CD4-positive, alpha-beta T cell (primary cell): ENCODE measurements at regions not wholly inside any gene's neighbourhood (a gene's known extent, or its start where the extent isn't known, plus 50 kb on each side); places are given as distances from the start of the nearest gene placed in this dataset.

Experiments used
- ATAC-seq: fragments of 200-7000 bp; cut with Tn5 transposase; one replicate; pipeline ENCODE4 v1.10.0; 2022; ENCODE audit warnings: mild to moderate bottlenecking; ENCODE audit not compliant: poor library complexity
- CTCF ChIA-PET: fragments of 350-600 bp; sonication (Branson Sonifier 250); formaldehyde crosslinking; loops from one replicate; lab custom pipeline; 2021; ENCODE audit warnings: antibody characterized with exemption, inconsistent platforms; lab: Charles Lee
- POLR2A ChIA-PET: fragments of 350-600 bp; sonication (Branson Sonifier 250); formaldehyde crosslinking; loops from one replicate; lab custom pipeline; 2021; ENCODE audit warnings: antibody characterized with exemption, inconsistent platforms; lab: Charles Lee
- DNase-seq, 14 experiments: peaks; one replicate each; pipeline ENCODE4 v3.0.0-alpha.2; 2013 to 2020; ENCODE audit warnings: mixed read lengths in 2 of 14
- H3K27ac ChIP-seq, 2 donors: one replicate each; pipeline versions ENCODE4 v1.5.1 to v1.7.0; 2013; ENCODE audit warnings: low read length in 2 of 2, low read depth in 1 of 2, mild to moderate bottlenecking in 1 of 2
- H3K27me3 ChIP-seq, 2 experiments: 1 replicate in 1 of 2; 2 replicates in 1 of 2; pipeline versions ENCODE4 v1.6.1 to v1.7.0; 2013; ENCODE audit warnings: low read length in 2 of 2, control low read depth in 1 of 2, mild to moderate bottlenecking in 1 of 2, moderate library complexity in 1 of 2; ENCODE audit not compliant: insufficient read depth in 2 of 2, control insufficient read depth in 1 of 2
- H3K36me3 ChIP-seq: one replicate; pipeline ENCODE4 v1.6.1; 2013; ENCODE audit warnings: low read length, control low read depth; ENCODE audit not compliant: insufficient read depth
- H3K4me1 ChIP-seq: one replicate; pipeline ENCODE4 v1.6.1; 2013; ENCODE audit warnings: low read length, control low read depth; ENCODE audit not compliant: insufficient read depth
- H3K4me3 ChIP-seq: one replicate; pipeline ENCODE4 v1.5.1; 2013; ENCODE audit warnings: mild to moderate bottlenecking, low read length, moderate library complexity
- H3K9me3 ChIP-seq, 2 experiments: 1 replicate in 1 of 2; 2 replicates in 1 of 2; pipeline versions ENCODE4 v1.6.1 to v1.7.0; 2013; ENCODE audit warnings: low read length in 2 of 2, mild to moderate bottlenecking in 2 of 2, control low read depth in 1 of 2, moderate library complexity in 1 of 2; ENCODE audit not compliant: control insufficient read depth in 1 of 2, insufficient read depth in 1 of 2
- H3K27ac Mint-ChIP-seq: one replicate; pipeline ENCODE4 v1.8.0; 2020; ENCODE audit warnings: mixed read lengths
- H3K27me3 Mint-ChIP-seq: one replicate; pipeline ENCODE4 v1.8.0; 2021; ENCODE audit warnings: mixed read lengths
- H3K36me3 Mint-ChIP-seq: one replicate; pipeline ENCODE4 v1.8.0; 2021; ENCODE audit warnings: low read depth, mixed read lengths
- H3K4me1 Mint-ChIP-seq: one replicate; pipeline ENCODE4 v1.8.0; 2021; ENCODE audit warnings: low read depth, mixed read lengths
- H3K4me3 Mint-ChIP-seq: one replicate; pipeline ENCODE4 v1.8.0; 2020; ENCODE audit warnings: mild to moderate bottlenecking, mixed read lengths
- H3K9me3 Mint-ChIP-seq: one replicate; pipeline ENCODE4 v1.8.0; 2020; ENCODE audit warnings: mixed read lengths
- intact Hi-C, 2 experiments: fragments of 100-400 bp; cut with DNase I in 1 of 2; cut with micrococcal nuclease in 1 of 2; formaldehyde crosslinking; loops; one replicate each; pipeline versions ENCODE4 v1.15.1 to v1.9.0; 2023 to 2025; cut with DNase I, micrococcal nuclease
- TF ChIP-seq, protein P1 (sequence below): fragments of 200-600 bp; IDR thresholded peaks from one replicate; pipeline ENCODE4 v1.8.0; 2022; ENCODE audit warnings: antibody characterized with exemption, mild to moderate bottlenecking

DNA sequence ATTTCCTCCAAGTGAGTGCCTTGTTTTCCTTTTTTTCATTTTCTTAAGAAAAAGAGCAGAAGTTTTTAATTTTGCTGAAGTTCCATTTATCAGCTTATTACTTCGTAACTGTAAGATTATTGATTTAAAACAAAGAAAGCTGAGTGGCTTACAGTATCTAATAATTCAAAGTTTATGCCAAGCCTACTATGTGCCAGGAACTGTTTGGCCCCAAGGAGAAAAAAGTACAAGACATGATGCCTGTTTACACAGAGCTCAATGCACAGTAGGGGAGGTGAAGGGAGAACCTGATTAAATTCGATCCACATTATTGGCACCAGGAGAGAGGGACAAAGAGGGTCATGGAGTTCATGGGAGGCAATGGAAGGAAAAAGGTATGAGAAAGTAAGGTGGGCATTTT, 419.3 kb upstream of the ZMIZ1 start:
- no peaks in the 10 kb centered on the region for H3K36me3 Mint-ChIP-seq
- CTCF ChIA-PET, result interaction anchor here (1.2 to 1.3 kb wide), 2 partner anchors 8 to 15 kb away, joined by 3 read pairs; no protein-coding TSS in a partner anchor
- no peak for DNase-seq
- Histone ChIP-seq H3K9me3 (no peaks in the 10 kb centered on the region), H3K27me3 (peaks cover 0 to 2% of the 10 kb centered on the region in 2 experiments), H3K27ac (no peak overlapping the region), H3K36me3 (no peaks in the 10 kb centered on the region), H3K4me3 (no peak overlapping the region), H3K4me1 (no peaks in the 10 kb centered on the region)
- H3K4me3 Mint-ChIP-seq, result no peak overlapping the region
- no peak for ATAC-seq
- intact Hi-C loops, result no loop called here
- H3K27ac Mint-ChIP-seq, result no peak overlapping the region
- POLR2A ChIA-PET, result no interaction called here
- TF ChIP-seq, protein P1, sequence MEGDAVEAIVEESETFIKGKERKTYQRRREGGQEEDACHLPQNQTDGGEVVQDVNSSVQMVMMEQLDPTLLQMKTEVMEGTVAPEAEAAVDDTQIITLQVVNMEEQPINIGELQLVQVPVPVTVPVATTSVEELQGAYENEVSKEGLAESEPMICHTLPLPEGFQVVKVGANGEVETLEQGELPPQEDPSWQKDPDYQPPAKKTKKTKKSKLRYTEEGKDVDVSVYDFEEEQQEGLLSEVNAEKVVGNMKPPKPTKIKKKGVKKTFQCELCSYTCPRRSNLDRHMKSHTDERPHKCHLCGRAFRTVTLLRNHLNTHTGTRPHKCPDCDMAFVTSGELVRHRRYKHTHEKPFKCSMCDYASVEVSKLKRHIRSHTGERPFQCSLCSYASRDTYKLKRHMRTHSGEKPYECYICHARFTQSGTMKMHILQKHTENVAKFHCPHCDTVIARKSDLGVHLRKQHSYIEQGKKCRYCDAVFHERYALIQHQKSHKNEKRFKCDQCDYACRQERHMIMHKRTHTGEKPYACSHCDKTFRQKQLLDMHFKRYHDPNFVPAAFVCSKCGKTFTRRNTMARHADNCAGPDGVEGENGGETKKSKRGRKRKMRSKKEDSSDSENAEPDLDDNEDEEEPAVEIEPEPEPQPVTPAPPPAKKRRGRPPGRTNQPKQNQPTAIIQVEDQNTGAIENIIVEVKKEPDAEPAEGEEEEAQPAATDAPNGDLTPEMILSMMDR, result no peak
- H3K9me3 Mint-ChIP-seq, result peaks cover 6% of the 10 kb centered on the region
- H3K4me1 Mint-ChIP-seq, result no peaks in the 10 kb centered on the region
- H3K27me3 Mint-ChIP-seq, result peaks cover 29% of the 10 kb centered on the region

DNA sequence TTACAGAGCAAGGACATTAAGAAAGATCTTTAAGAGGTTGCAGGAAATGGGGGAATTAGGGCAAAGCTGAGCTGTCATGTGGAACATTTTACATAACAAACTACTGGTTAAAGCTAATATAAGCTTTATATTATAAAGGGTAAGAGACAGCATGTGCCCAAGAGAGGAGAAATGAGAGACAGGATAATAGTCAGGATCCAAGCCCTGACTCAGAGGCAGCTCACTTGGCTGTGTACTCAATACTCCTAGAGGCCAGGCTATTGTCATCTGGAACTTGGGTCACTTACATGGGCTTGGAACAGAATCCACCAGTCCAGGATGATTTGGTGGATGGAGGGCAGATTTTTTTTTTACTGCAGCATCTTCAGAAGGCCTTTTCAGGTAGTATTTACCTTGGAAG, 418.6 kb upstream of the ZMIZ1 start:
- no peak overlapping the region for H3K4me3 Mint-ChIP-seq
- Histone ChIP-seq H3K9me3 (no peaks in the 10 kb centered on the region), H3K4me3 (no peak overlapping the region), H3K36me3 (no peaks in the 10 kb centered on the region), H3K27ac (no peak overlapping the region), H3K27me3 (peaks cover 0 to 2% of the 10 kb centered on the region in 2 experiments), H3K4me1 (no peaks in the 10 kb centered on the region)
- CTCF ChIA-PET, result interaction anchor here (1.3 kb wide), 1 partner anchor 15 kb away, joined by 3 read pairs; no protein-coding TSS in a partner anchor
- H3K4me1 Mint-ChIP-seq, result no peaks in the 10 kb centered on the region
- TF ChIP-seq, protein P1, result no peak
- intact Hi-C loops, result loop anchor here in 1 of 2 experiments (10.0 kb wide), 1 partner anchor 395 kb away; no protein-coding TSS in a partner anchor
- POLR2A ChIA-PET, result interaction anchor here (0.6 kb wide), 1 partner anchor 586 kb away, joined by 3 read pairs; no protein-coding TSS in a partner anchor
- peaks cover 33% of the 10 kb centered on the region for H3K27me3 Mint-ChIP-seq
- no peak overlapping the region for H3K27ac Mint-ChIP-seq
- ATAC-seq, result no peak
- H3K36me3 Mint-ChIP-seq, result no peaks in the 10 kb centered on the region
- no peak for DNase-seq
- H3K9me3 Mint-ChIP-seq, result no peaks in the 10 kb centered on the region

DNA sequence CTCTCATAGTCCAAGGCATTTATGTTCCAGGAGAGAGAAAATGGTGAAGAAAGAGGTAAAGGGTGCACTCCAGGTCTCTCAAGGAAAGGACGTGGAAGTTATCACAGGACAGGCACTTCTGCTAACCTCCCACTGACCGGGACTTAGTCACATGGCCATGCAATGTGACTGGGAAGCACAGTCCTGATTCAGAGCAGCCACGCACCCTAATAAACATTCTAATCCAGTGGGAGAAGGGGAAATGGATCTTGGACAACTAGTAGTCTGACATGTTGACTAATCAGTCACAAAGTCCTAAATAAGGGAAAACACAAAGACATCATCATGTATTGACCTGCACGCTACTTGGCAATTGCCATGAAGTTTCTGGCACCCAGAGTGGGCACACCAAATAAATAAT, 417.5 kb upstream of the ZMIZ1 start:
- H3K27me3 Mint-ChIP-seq, result peaks cover 33% of the 10 kb centered on the region
- no peak for DNase-seq
- H3K4me3 Mint-ChIP-seq, result no peak overlapping the region
- H3K27ac Mint-ChIP-seq, result no peak overlapping the region
- POLR2A ChIA-PET, result no interaction called here
- H3K27ac ChIP-seq, result no peak overlapping the region
- H3K9me3 ChIP-seq, result no peaks in the 10 kb centered on the region
- TF ChIP-seq, protein P1, result no peak
- peaks cover 0 to 7% of the 10 kb centered on the region in 2 experiments for H3K27me3 ChIP-seq
- no peaks in the 10 kb centered on the region for H3K4me1 ChIP-seq
- H3K4me1 Mint-ChIP-seq, result no peaks in the 10 kb centered on the region
- H3K36me3 ChIP-seq, result no peaks in the 10 kb centered on the region
- intact Hi-C loops, result loop anchor here in 1 of 2 experiments (10.0 kb wide), 1 partner anchor 396 kb away; no protein-coding TSS in a partner anchor
- H3K9me3 Mint-ChIP-seq, result no peaks in the 10 kb centered on the region
- no peaks in the 10 kb centered on the region for H3K36me3 Mint-ChIP-seq
- CTCF ChIA-PET, result no interaction called here
- no peak overlapping the region for H3K4me3 ChIP-seq
- no peak for ATAC-seq
